Loucy (cell line): ENCODE measurements at regions not wholly inside any gene's neighbourhood (a gene's known extent, or its start where the extent isn't known, plus 50 kb on each side); places are given as distances from the start of the nearest gene placed in this dataset.

Experiments
- H2AFZ ChIP-seq: fragments of 200-600 bp; sonication (generic); 2 replicates; pipeline ENCODE4 v1.6.0; 2016; ENCODE audit warnings: antibody characterized with exemption, mild to moderate bottlenecking, low read length, moderate library complexity
- H3F3A ChIP-seq: fragments of 200-600 bp; 2 replicates; pipeline ENCODE4 v1.6.0; 2016; ENCODE audit warnings: antibody characterized with exemption, low read depth, mild to moderate bottlenecking
- H3K27me3 ChIP-seq: fragments of 200-600 bp; sonication (generic); 2 replicates; pipeline ENCODE4 v1.6.1; 2014; ENCODE audit warnings: low read length, mild to moderate bottlenecking; ENCODE audit not compliant: insufficient read depth, poor library complexity, severe bottlenecking
- H3K36me3 ChIP-seq: fragments of 200-600 bp; sonication (generic); 2 replicates; pipeline ENCODE4 v1.6.1; 2016; ENCODE audit warnings: low read length; ENCODE audit not compliant: insufficient read depth
- H3K4me1 ChIP-seq: fragments of 200-600 bp; sonication (generic); 2 replicates; pipeline ENCODE4 v1.5.1; 2014; ENCODE audit warnings: low read length, mild to moderate bottlenecking; ENCODE audit not compliant: insufficient read depth, poor library complexity, severe bottlenecking
- H3K4me2 ChIP-seq: fragments of 200-600 bp; sonication (generic); 2 replicates; pipeline ENCODE4 v1.6.0; 2014; ENCODE audit warnings: antibody characterized with exemption, low read length, low read depth, mild to moderate bottlenecking; ENCODE audit not compliant: poor library complexity, severe bottlenecking
- H3K4me3 ChIP-seq: fragments of 200-600 bp; sonication (generic); 2 replicates; pipeline ENCODE4 v1.5.1; 2014; ENCODE audit warnings: low read length, mild to moderate bottlenecking, mixed read lengths; ENCODE audit not compliant: poor library complexity, severe bottlenecking
- H3K79me2 ChIP-seq: fragments of 200-600 bp; sonication (generic); 2 replicates; pipeline ENCODE4 v1.6.1; 2014; ENCODE audit warnings: low read length; ENCODE audit not compliant: insufficient read depth
- H3K9ac ChIP-seq: fragments of 200-600 bp; sonication (generic); 2 replicates; pipeline ENCODE4 v1.6.0; 2014; ENCODE audit warnings: mild to moderate bottlenecking, low read depth, low read length, moderate library complexity; ENCODE audit not compliant: poor library complexity, severe bottlenecking
- H3K9me2 ChIP-seq: fragments of 200-600 bp; sonication (generic); replicated peaks from 2 replicates; pipeline ENCODE4 v1.6.1; 2016; ENCODE audit warnings: low read depth, low read length, mixed read lengths
- H3K9me3 ChIP-seq: fragments of 200-600 bp; sonication (generic); 2 replicates; pipeline ENCODE4 v1.6.1; 2014; ENCODE audit warnings: mild to moderate bottlenecking, antibody characterized with exemption, low read length, low read depth; ENCODE audit not compliant: insufficient read depth
- H4K20me1 ChIP-seq: fragments of 200-600 bp; sonication (generic); 2 replicates; pipeline ENCODE4 v1.6.0; 2014; ENCODE audit warnings: antibody characterized with exemption, low read length, mild to moderate bottlenecking; ENCODE audit not compliant: insufficient read depth, poor library complexity, severe bottlenecking
- EZH2phosphoT487 ChIP-seq: fragments of 200-600 bp; IDR thresholded peaks from 2 replicates; pipeline ENCODE4 v1.6.1; 2018; ENCODE audit warnings: antibody characterized with exemption, mild to moderate bottlenecking, moderate library complexity, borderline replicate concordance
- TF ChIP-seq, protein P1 (sequence below): fragments of 200-600 bp; sonication (generic); conservative IDR thresholded peaks from 2 replicates; pipeline ENCODE4 v1.5.1; 2014; ENCODE audit warnings: mild to moderate bottlenecking, antibody characterized with exemption, low read length

DNA sequence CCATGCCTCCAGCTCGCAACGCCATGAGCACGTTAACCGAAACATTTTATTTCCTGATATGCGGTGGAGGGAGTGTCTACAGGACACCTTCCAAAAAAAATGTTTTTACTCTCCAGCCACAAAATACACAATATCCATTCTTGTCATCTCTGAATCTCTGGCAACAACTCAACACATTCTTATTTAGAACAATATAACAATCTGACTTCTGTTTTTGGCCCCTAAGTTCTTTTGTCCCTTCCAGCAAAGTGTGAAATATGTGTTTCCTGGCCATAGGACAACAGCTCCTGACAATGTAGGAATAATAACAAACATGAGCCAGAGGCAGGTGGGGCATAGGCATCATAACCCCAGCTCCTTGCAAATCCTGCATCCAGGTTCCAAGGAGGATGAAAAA lies 163.0 kb downstream of the DDX1 start:
- Histone ChIP-seq H3K9me2 (no peaks in the 10 kb centered on the region), H3K9me3 (no peaks in the 10 kb centered on the region), H4K20me1 (no peaks in the 10 kb centered on the region), H3K4me1 (no peaks in the 10 kb centered on the region), H3K9ac (no peak overlapping the region), H3K36me3 (no peaks in the 10 kb centered on the region), H3K4me2 (no peak overlapping the region), H3K27me3 (no peaks in the 10 kb centered on the region), H2AFZ (no peak overlapping the region), H3K79me2 (no peaks in the 10 kb centered on the region), H3F3A (no peaks in the 10 kb centered on the region), H3K4me3 (no peak overlapping the region)
- TF ChIP-seq, protein P1, sequence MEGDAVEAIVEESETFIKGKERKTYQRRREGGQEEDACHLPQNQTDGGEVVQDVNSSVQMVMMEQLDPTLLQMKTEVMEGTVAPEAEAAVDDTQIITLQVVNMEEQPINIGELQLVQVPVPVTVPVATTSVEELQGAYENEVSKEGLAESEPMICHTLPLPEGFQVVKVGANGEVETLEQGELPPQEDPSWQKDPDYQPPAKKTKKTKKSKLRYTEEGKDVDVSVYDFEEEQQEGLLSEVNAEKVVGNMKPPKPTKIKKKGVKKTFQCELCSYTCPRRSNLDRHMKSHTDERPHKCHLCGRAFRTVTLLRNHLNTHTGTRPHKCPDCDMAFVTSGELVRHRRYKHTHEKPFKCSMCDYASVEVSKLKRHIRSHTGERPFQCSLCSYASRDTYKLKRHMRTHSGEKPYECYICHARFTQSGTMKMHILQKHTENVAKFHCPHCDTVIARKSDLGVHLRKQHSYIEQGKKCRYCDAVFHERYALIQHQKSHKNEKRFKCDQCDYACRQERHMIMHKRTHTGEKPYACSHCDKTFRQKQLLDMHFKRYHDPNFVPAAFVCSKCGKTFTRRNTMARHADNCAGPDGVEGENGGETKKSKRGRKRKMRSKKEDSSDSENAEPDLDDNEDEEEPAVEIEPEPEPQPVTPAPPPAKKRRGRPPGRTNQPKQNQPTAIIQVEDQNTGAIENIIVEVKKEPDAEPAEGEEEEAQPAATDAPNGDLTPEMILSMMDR: no peak
- TF ChIP-seq EZH2phosphoT487: no peak

DNA sequence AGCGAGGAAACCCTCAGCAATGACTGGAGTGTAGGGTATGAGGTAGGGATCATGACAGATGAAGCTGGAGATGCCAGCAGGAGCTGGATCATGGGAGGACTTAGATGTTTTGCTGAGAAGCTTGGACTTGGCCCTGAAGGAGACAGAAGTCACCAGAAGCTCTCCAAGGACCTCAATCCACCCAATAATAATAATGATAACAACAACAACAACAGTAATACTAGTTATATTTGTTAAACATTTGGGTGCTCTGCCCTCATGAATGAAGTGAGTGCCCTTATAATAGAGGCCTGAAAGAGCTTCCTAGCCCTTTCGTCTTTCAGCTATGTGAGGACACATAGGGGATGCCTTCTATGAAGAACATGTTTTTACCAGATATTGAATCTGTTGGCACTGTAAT lies 163.9 kb downstream of the DDX1 start:
- H3K36me3 ChIP-seq: no peaks in the 10 kb centered on the region
- no peaks in the 10 kb centered on the region for H3K27me3 ChIP-seq
- H3K9ac ChIP-seq: no peak overlapping the region
- H3K9me2 ChIP-seq: no peaks in the 10 kb centered on the region
- no peaks in the 10 kb centered on the region for H3K9me3 ChIP-seq
- H3K79me2 ChIP-seq: no peaks in the 10 kb centered on the region
- H3K4me3 ChIP-seq: no peak overlapping the region
- H3K4me2 ChIP-seq: no peak overlapping the region
- H3K4me1 ChIP-seq: no peaks in the 10 kb centered on the region
- no peaks in the 10 kb centered on the region for H4K20me1 ChIP-seq
- H3F3A ChIP-seq: no peaks in the 10 kb centered on the region
- TF ChIP-seq, protein P1: no peak
- no peak for TF ChIP-seq EZH2phosphoT487
- H2AFZ ChIP-seq: no peak overlapping the region

DNA sequence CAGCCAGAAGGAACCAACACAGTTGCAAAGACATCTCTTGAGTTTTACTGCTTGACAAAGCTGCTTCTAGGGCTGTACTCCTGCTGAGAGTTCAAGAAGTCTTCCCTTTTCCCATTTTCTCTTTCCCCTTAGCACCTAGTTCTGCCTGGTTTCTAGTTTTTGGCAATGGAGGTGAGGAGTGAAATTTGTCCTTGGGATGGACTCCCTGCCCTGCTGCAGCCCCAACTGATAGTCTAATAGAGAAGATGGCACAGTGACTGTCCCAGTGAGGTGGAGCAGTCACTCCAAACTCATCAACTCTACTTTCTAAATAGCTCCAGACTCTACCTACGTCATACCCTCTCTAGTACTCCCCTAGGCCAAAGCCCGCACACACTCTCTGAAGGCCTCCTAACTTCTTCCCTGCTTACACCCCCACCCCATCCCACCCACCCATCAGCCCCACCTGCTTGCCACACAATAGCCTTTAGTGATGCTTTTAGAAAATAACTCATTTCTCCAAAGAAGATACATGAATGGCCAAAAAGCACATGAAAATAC lies 164.4 kb downstream of the DDX1 start:
- Histone ChIP-seq H3K9ac (no peak overlapping the region), H3K4me3 (no peak overlapping the region), H3K9me2 (no peaks in the 10 kb centered on the region), H4K20me1 (no peaks in the 10 kb centered on the region), H3K9me3 (no peaks in the 10 kb centered on the region), H3K27me3 (no peaks in the 10 kb centered on the region), H3K4me1 (no peaks in the 10 kb centered on the region), H3K36me3 (no peaks in the 10 kb centered on the region), H3K4me2 (no peak overlapping the region), H3K79me2 (no peaks in the 10 kb centered on the region), H2AFZ (no peak overlapping the region), H3F3A (no peaks in the 10 kb centered on the region)
- TF ChIP-seq, protein P1: no peak
- no peak for TF ChIP-seq EZH2phosphoT487
